Ascending aorta (tissue), 2 donors: ENCODE measurements at regions not wholly inside any gene's neighbourhood (a gene's known extent, or its start where the extent isn't known, plus 50 kb on each side); places are given as distances from the start of the nearest gene placed in this dataset.

ENCODE experiments used
- DNase-seq, 2 donors: peaks; one replicate each; pipeline ENCODE4 v3.0.0-alpha.2; 2019; ENCODE audit warnings: low spot score in 2 of 2
- H3K27ac ChIP-seq, 2 donors: fragments of 200-600 bp; sonication (generic); one replicate each; pipeline ENCODE4 v1.5.1; 2016 to 2017; ENCODE audit warnings: mild to moderate bottlenecking in 1 of 2
- H3K27me3 ChIP-seq: fragments of 200-600 bp; sonication (generic); one replicate; pipeline ENCODE4 v1.5.1; 2017
- H3K36me3 ChIP-seq, 2 donors: fragments of 200-600 bp; sonication (generic); one replicate each; pipeline ENCODE4 v1.5.1; 2016
- H3K4me1 ChIP-seq, 2 donors: fragments of 200-600 bp; sonication (generic); one replicate each; pipeline ENCODE4 v1.5.1; 2016 to 2017; ENCODE audit warnings: mild to moderate bottlenecking in 1 of 2
- H3K4me3 ChIP-seq, 2 donors: fragments of 200-600 bp; sonication (generic); one replicate each; pipeline ENCODE4 v1.5.1; 2016 to 2017; ENCODE audit warnings: mild to moderate bottlenecking in 1 of 2
- H3K9me3 ChIP-seq, 2 donors: fragments of 200-600 bp; sonication (generic); one replicate each; pipeline ENCODE4 v1.5.1; 2016
- CTCF ChIP-seq, 3 experiments: fragments of 200-600 bp in 2 of 3; fragments of 450-650 bp in 1 of 3; sonication (generic) in 2 of 3; IDR thresholded peaks; one replicate each; pipeline ENCODE4 v1.5.1; 2016 to 2019; ENCODE audit warnings: antibody characterized with exemption in 3 of 3, mild to moderate bottlenecking in 1 of 3, moderate library complexity in 1 of 3
- intact Hi-C: fragments of 100-400 bp; cut with DNase I; formaldehyde crosslinking; loops from one replicate; pipeline ENCODE4 v1.15.1; 2023

GRCh38 chr1:232364654-232365382 is 265.1 kb downstream of the SIPA1L2 start:
- H3K9me3 ChIP-seq, result no peaks in the 10 kb centered on the region
- no peaks in the 10 kb centered on the region for H3K27me3 ChIP-seq
- no peak for DNase-seq
- no peak overlapping the region for H3K27ac ChIP-seq
- no peak for TF ChIP-seq CTCF (IDR thresholded peaks at IDR 0.05)
- no peaks in the 10 kb centered on the region for H3K36me3 ChIP-seq
- H3K4me1 ChIP-seq, result no peaks in the 10 kb centered on the region
- intact Hi-C loops, result no loop called here
- H3K4me3 ChIP-seq, result no peak overlapping the region

DNA sequence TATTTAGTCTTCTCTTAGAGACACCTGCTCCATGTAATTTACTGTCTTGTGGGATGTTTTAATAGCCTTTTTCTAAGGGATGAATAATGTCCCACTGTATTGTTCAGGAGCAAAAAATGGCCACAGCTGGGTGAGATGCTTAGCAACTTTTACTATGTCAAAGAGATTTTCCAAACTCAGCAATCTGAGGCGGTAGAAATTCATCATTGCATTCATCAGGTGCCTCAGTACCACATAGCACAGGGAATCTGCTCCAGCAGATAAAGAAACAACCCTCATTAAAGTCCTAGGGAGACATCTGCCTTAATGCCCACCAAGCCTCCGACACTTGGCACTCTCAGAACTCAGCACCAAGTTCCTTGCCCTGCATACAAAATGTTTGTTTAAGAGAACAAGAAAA is 266.9 kb downstream of the SIPA1L2 start:
- Histone ChIP-seq H3K36me3 (no peaks in the 10 kb centered on the region), H3K9me3 (no peaks in the 10 kb centered on the region), H3K4me1 (no peaks in the 10 kb centered on the region), H3K4me3 (no peak overlapping the region), H3K27me3 (no peaks in the 10 kb centered on the region), H3K27ac (no peak overlapping the region)
- no peak for TF ChIP-seq CTCF (IDR thresholded peaks at IDR 0.05)
- intact Hi-C loops, result no loop called here
- DNase-seq, result no peak

- Histone ChIP-seq H3K4me3 (no peak overlapping the region), H3K4me1 (no peaks in the 10 kb centered on the region), H3K9me3 (no peaks in the 10 kb centered on the region), H3K27ac (no peak overlapping the region), H3K36me3 (no peaks in the 10 kb centered on the region), H3K27me3 (no peaks in the 10 kb centered on the region)
- no peak for TF ChIP-seq CTCF (IDR thresholded peaks at IDR 0.05)
- intact Hi-C loops, result no loop called here
- DNase-seq, result no peak
Measured at GRCh38 chr1:232357416-232357815, 272.5 kb downstream of the SIPA1L2 start.

DNA sequence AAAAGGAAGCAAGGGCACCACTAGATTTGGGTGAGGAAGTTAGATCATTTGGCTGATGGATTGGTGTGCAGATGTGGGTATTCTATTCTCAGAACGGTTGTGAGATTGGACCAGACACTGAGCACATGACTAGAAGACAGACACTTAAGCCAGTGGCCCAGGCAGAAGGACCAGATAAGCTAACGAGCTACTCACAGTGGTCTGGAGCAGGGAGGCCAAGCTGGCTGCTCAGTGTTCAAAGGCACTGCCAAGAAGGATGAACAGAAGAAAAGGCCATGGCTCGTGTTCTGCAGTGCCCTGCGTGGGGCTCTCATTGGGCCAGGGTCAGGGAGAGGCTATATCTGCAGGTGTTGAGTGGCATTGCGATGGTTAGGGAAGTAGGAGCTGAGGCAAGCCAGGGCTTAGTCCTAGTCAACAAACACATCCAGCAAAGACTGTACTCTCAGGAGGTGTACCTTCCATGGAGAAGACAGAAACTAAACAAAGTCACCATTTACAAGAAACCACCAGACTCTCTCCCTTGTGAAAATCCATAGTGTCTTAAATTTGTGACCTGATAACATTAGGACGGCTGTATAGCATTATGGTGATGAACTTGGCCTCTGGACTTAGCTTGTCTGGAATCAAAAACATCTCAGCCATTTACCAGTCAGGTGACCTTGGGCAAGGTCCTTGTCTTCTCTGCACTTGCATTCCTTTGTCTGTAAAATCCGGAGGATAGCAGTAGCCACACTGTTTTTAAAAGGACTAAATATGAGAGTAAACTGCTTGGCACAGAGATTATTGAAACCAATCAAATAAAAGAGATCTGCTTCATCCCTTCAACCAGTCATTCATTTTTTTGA is 274.5 kb downstream of the SIPA1L2 start:
- Histone ChIP-seq H3K27ac (no peak overlapping the region), H3K9me3 (no peaks in the 10 kb centered on the region), H3K4me1 (no peaks in the 10 kb centered on the region), H3K4me3 (no peak overlapping the region), H3K36me3 (no peaks in the 10 kb centered on the region), H3K27me3 (no peaks in the 10 kb centered on the region)
- intact Hi-C loops, result no loop called here
- no peak for DNase-seq
- TF ChIP-seq CTCF (IDR thresholded peaks at IDR 0.05), result no peak

DNA sequence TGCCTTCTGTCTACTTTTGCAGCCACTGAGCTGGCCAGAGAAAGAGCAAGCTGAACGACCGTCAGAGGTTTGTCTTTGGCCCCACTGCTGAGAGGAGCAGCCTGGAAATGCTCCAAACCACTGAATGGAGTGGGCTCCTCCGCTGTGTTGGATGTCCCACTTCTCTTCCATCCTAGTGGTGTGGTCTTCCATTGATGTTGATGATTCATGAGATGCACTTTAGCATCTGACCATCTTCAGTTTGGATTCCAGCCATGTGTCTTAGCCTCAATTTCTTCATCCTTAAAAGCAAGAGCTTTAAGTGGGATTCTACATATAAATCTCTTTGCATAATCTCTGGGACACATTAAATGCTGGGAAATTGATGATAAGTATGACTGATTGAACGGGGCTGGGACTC is 276.9 kb downstream of the SIPA1L2 start:
- intact Hi-C loops, result no loop called here
- Histone ChIP-seq H3K9me3 (no peaks in the 10 kb centered on the region), H3K4me1 (no peaks in the 10 kb centered on the region), H3K4me3 (no peak overlapping the region), H3K27me3 (no peaks in the 10 kb centered on the region), H3K27ac (no peak overlapping the region), H3K36me3 (no peaks in the 10 kb centered on the region)
- DNase-seq, result no peak
- no peak for TF ChIP-seq CTCF (IDR thresholded peaks at IDR 0.05)
